Calu3 (cell line): ENCODE measurements at regions not wholly inside any gene's neighbourhood (a gene's known extent, or its start where the extent isn't known, plus 50 kb on each side); places are given as distances from the start of the nearest gene placed in this dataset.

ENCODE experiments used
- BruUV-seq: library from RNA; stranded (reverse); fragments of 400-500 nt; replicated peaks from 2 replicates; lab custom pipeline; 2021; lab: Mats Ljungman, UMichigan
- CTCF ChIA-PET: fragments of 300-600 bp; sonication (Branson Sonifier 250); formaldehyde crosslinking; loops from one replicate; lab custom pipeline; 2022; ENCODE audit warnings: antibody characterized with exemption; lab: Charles Lee
- DNase-seq: peaks from one replicate; pipeline ENCODE4 v3.0.0; 2022
- H3K27ac Mint-ChIP-seq: one replicate; pipeline ENCODE4 v1.8.0; 2022; ENCODE audit warnings: mixed read lengths; ENCODE audit not compliant: unreplicated experiment
- H3K27me3 Mint-ChIP-seq: one replicate; pipeline ENCODE4 v1.8.0; 2022; ENCODE audit warnings: mixed read lengths; ENCODE audit not compliant: unreplicated experiment
- H3K36me3 Mint-ChIP-seq: one replicate; pipeline ENCODE4 v1.8.0; 2022; ENCODE audit warnings: mild to moderate bottlenecking, moderate library complexity, mixed read lengths; ENCODE audit not compliant: insufficient read depth, unreplicated experiment
- H3K4me1 Mint-ChIP-seq: one replicate; pipeline ENCODE4 v1.8.0; 2022; ENCODE audit warnings: mild to moderate bottlenecking, low read depth, mixed read lengths; ENCODE audit not compliant: unreplicated experiment
- H3K4me3 Mint-ChIP-seq: one replicate; pipeline ENCODE4 v1.8.0; 2022; ENCODE audit warnings: mild to moderate bottlenecking, low read depth, moderate library complexity, mixed read lengths; ENCODE audit not compliant: unreplicated experiment
- H3K9me3 Mint-ChIP-seq: one replicate; pipeline ENCODE4 v1.8.0; 2022; ENCODE audit warnings: low read depth, mixed read lengths; ENCODE audit not compliant: unreplicated experiment
- intact Hi-C: fragments of 100-400 bp; cut with micrococcal nuclease; formaldehyde crosslinking; loops from one replicate; pipeline ENCODE4 v1.10.0; 2022; ENCODE audit not compliant: unreplicated experiment
- TF ChIP-seq, protein P1 (sequence below): fragments of 200-600 bp; IDR thresholded peaks from one replicate; pipeline ENCODE4 v1.8.0; 2022; ENCODE audit warnings: antibody characterized with exemption; ENCODE audit not compliant: unreplicated experiment

DNA sequence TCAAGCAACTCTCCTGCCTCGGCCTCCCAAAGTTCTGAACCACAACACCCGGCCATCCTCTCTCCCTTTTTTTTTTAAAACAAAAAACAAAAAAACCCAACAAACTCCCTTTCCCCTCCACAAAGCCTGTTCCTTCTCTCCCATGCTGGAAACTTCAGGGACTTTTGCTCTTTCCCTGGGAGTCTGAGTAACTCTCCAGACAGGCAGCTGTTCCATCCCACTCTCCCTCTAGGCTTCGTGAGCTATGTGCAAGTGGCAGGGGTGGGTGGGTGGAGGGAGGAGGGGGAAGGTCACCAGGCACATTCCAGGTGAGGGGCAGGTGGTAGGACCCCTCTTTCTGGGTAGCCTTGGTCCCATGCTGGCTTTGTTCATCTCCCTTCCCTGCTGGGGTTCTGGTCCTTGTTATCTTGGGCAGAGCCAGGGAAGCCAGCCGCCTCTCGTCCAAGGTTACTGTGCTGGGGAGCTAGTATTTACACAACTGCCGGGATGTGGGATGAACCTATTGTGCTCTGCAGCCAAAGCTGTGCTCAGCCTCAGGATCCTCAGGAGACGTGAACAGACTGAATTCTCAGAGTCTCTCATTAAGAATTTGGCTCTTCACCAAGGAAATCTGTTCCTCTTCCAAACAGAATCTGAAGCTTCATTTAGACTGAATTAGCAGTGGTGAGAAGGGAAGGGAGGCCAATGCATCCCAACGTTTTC, 106.9 kb downstream of the LIPG start:
- intact Hi-C loops = no loop called here
- CTCF ChIA-PET = no interaction called here
- H3K4me1 Mint-ChIP-seq = no peaks in the 10 kb centered on the region
- H3K27ac Mint-ChIP-seq = no peak overlapping the region
- H3K4me3 Mint-ChIP-seq = no peak overlapping the region
- H3K27me3 Mint-ChIP-seq = peaks cover 23% of the 10 kb centered on the region
- BruUV-seq = no TSS peak
- DNase-seq = no peak
- no peaks in the 10 kb centered on the region for H3K36me3 Mint-ChIP-seq
- TF ChIP-seq, protein P1, sequence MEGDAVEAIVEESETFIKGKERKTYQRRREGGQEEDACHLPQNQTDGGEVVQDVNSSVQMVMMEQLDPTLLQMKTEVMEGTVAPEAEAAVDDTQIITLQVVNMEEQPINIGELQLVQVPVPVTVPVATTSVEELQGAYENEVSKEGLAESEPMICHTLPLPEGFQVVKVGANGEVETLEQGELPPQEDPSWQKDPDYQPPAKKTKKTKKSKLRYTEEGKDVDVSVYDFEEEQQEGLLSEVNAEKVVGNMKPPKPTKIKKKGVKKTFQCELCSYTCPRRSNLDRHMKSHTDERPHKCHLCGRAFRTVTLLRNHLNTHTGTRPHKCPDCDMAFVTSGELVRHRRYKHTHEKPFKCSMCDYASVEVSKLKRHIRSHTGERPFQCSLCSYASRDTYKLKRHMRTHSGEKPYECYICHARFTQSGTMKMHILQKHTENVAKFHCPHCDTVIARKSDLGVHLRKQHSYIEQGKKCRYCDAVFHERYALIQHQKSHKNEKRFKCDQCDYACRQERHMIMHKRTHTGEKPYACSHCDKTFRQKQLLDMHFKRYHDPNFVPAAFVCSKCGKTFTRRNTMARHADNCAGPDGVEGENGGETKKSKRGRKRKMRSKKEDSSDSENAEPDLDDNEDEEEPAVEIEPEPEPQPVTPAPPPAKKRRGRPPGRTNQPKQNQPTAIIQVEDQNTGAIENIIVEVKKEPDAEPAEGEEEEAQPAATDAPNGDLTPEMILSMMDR = no peak
- H3K9me3 Mint-ChIP-seq = no peaks in the 10 kb centered on the region

DNA sequence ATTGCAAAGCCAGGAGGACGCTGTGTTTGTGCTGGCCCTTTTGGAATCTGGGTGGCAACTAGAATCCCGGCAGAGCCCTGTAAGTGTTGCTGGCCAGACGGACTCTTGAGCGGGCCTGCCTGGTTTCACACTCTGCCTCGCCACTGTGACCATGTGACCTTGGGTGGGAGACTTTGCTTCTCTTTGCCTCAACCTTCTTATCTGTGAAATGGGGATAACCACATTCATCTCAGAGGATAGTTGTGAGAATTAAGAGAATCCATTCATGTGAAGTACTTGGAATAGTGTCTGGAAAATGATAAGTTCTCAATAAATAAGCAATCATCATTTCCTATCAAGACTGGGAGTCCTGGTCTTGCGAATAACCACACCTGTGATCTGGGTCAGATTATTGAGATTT, 105.6 kb downstream of the LIPG start:
- no peak for DNase-seq
- H3K27me3 Mint-ChIP-seq = peaks cover 17% of the 10 kb centered on the region
- intact Hi-C loops = no loop called here
- no peaks in the 10 kb centered on the region for H3K4me1 Mint-ChIP-seq
- no peak overlapping the region for H3K4me3 Mint-ChIP-seq
- no peaks in the 10 kb centered on the region for H3K9me3 Mint-ChIP-seq
- no peaks in the 10 kb centered on the region for H3K36me3 Mint-ChIP-seq
- CTCF ChIA-PET = no interaction called here
- H3K27ac Mint-ChIP-seq = no peak overlapping the region
- TF ChIP-seq, protein P1 = no peak
- no TSS peak for BruUV-seq

DNA sequence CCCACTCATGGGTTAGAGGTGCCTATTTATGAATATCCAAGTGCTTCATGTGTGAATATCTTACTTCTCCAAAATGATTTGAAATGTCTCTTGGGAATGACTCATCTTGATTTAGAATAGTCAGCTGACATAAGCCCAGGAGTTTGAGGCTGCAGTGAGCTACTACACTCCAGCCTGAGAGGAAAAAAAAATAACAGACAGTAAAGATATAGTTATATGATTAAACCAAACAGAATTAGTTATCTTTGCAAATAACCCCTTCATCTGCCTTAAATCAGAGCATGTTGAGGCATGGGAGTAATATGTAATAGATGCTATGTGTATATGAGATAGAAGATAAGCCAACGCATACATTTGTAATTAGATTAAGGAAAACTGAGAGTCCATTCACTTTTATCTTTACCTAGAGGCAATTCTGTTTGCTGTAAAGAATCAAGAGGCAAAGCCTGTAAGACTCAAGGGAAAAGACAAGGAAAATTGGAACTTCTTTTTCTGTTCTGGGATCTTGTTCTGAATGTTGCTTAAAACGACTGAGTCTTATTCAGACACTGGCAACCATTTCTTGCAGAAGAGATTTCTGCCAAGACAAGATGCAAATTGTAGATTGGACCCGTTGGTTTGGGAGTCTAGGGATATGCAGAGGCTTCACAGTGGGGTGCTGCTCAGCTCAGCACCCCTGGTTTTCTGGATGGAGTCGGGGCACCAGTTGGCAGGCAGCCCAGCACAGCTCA, 104.4 kb downstream of the LIPG start:
- Mint-ChIP-seq H3K4me1 (no peaks in the 10 kb centered on the region), H3K36me3 (no peaks in the 10 kb centered on the region), H3K9me3 (no peaks in the 10 kb centered on the region), H3K27me3 (peaks cover 8% of the 10 kb centered on the region), H3K27ac (no peak overlapping the region), H3K4me3 (no peak overlapping the region)
- BruUV-seq = no TSS peak
- no peak for DNase-seq
- intact Hi-C loops = no loop called here
- CTCF ChIA-PET = no interaction called here
- TF ChIP-seq, protein P1 = no peak

DNA sequence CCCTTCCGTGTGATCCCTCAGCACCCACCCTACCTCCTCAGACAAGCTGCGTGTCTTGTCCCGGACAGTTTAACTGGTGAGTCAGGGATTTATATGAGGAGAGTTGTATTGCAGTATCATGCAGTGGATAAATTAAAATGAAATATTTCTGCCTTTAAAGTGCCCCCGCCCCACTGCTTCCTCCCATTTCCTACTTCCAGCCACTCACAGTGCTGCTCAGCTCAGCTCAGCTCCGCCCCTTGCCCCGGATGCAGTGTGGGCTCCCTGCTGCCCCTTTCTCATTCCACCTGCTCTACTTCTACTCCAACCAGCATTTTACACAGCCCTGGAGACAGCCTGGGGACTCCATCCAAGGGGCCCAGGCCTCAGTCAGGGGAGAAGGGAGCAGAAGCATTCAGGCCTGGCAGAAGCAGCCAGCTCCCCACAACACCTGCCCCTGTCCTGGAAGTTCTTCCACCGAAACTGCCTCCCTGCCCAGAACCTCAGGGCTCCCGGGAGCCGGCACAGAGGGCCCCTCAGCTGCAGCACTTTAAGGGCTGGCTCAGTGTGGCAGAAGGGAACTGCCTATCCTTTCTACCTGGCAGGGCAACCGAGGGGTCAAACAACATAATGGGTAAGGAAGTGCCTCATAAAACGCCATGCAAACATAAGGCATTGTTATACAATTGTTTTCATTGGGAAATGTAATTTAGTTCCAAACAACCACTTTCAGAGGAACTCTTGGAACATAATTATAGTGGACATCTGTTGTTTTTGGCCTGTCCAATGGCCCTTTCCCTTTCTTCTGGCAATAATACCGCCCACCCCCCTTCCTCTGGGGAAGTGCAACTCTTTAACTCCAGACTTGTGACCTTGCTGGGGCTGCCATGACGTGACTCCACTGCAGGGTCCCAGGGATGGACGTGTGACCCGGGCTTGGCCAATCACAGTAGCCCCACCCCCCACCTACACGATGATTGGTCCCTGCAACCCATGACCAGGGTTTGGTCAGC, 102.3 kb downstream of the LIPG start:
- Mint-ChIP-seq H3K27me3 (peaks cover 4% of the 10 kb centered on the region), H3K27ac (no peak overlapping the region), H3K4me3 (no peak overlapping the region), H3K36me3 (no peaks in the 10 kb centered on the region), H3K4me1 (no peaks in the 10 kb centered on the region), H3K9me3 (no peaks in the 10 kb centered on the region)
- BruUV-seq = no TSS peak
- intact Hi-C loops = no loop called here
- CTCF ChIA-PET = no interaction called here
- no peak for DNase-seq
- TF ChIP-seq, protein P1 = no peak
